ENCODE measurements at regions not wholly inside any gene's neighbourhood (a gene's known extent, or its start where the extent isn't known, plus 50 kb on each side); places are given as distances from the start of the nearest gene placed in this dataset.

GRCh38 chr14:40985584-40985983 lies 621.1 kb upstream of the LRFN5 start:
- TF ChIP-seq CTCF (IDR thresholded peaks at IDR 0.05; ENCODE audit: low read depth, low read length, missing input control), result no peak
- no peak for TF ChIP-seq GABPA (IDR thresholded peaks at IDR 0.05 in 1 of 2, conservative IDR thresholded peaks at IDR 0.05 in 1 of 2)
